SU-DHL-6 (cell line): ENCODE measurements at regions not wholly inside any gene's neighbourhood (a gene's known extent, or its start where the extent isn't known, plus 50 kb on each side); places are given as distances from the start of the nearest gene placed in this dataset.

Source experiments
- CTCF ChIP-seq: fragments of 200-600 bp; sonication (generic); IDR thresholded peaks from one replicate; pipeline ENCODE4 v1.5.1; 2017; ENCODE audit warnings: antibody characterized with exemption, mild to moderate bottlenecking, low read length, moderate library complexity; ENCODE audit not compliant: insufficient read depth, poor library complexity, severe bottlenecking
- EZH2phosphoT487 ChIP-seq: fragments of 200-600 bp; sonication (generic), shearing (Covaris generic); conservative IDR thresholded peaks from 2 replicates; pipeline ENCODE4 v1.6.1; 2018; ENCODE audit warnings: mild to moderate bottlenecking, antibody characterized with exemption, low read length, moderate library complexity, mixed read lengths

- TF ChIP-seq CTCF (no peak), EZH2phosphoT487 (no peak)
Observed at GRCh38 chr13:104318121-104318520, 1251.9 kb upstream of the SLC10A2 start.
